ENCODE measurements at regions not wholly inside any gene's neighbourhood (a gene's known extent, or its start where the extent isn't known, plus 50 kb on each side); places are given as distances from the start of the nearest gene placed in this dataset.

DNA sequence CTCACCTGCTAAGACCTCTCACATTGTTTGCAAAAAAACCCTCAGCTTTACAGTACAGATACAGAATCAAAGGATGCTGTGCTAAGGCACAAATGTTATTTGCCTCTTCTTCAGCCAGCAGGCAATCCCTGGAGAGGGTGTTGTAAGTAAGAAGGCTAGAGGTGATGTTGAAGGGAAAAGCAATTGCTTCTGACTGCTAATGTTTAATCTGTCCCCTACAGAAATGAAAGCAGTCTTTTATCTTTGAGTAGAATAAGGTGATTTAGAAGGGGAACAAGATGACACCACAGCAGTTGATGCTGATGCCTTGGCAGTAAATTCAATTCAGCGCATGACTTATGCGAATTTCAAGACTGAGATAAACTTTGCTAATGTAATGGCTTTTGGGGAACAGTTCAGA lies 1064.8 kb upstream of the IGFBP7 start:
- DNase-seq, result no peak

- no peak for DNase-seq
Measured at GRCh38 chr4:58166490-58166889, 1056.3 kb upstream of the IGFBP7 start.

- peak; percentile 1 for DNase-seq
Measured at GRCh38 chr4:58163156-58163555, 1053.0 kb upstream of the IGFBP7 start.

DNA sequence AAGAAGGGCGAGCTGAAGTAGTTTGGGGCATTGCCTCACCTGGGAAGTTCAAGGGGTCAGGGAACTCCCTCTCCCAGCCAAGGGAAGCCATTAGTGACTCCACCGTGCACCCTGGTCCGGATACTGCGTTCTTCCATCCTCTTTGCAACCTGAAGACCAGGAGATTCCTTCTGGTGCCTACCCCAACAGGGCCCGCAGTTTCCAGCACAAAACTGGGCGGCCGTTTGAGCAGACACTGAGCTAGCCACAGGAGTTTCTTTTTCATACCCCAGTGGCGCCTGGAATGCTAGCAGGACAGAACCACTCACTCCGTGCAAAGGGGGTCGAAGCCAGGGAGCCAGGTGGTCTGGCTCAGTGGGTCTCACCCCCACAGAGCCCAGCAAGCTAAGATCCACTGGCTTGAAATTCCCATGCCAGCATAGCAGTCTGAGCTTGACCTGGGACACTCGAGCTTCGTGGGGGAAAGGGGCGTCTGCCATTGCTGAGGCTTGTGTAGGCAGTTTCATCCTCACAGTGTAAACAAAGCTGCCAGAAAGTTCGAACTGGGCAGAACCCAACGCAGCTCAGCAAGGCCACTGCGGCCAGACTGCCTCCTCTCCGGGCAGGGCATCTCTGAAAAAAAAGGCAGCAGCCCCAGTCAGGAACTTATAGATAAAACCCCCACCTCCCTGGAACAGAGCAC lies 1039.4 kb upstream of the IGFBP7 start:
- DNase-seq, result no peak

- no peak for DNase-seq
Measured at GRCh38 chr4:58144721-58145120, 1034.5 kb upstream of the IGFBP7 start.

- no peak for DNase-seq
Measured at GRCh38 chr4:58138786-58139668, 1028.8 kb upstream of the IGFBP7 start.

DNA sequence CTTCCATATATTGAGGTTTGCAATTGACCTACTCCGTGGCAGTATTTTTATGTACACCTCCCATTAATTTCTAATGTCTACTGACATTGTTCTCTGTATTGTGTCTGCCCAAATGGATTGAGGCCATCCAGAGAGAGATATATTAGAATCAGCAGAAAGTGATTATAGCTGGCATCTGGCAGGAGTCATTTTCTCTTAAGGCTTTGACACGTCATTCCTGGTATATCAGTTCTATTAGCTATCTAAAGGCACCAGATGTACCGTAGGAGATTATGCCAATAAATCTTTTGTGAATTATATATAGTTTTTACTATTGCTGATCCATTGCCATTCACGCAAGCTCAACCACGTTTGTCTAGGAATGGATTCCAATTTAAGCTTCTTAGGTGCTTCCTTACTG lies 1026.4 kb upstream of the IGFBP7 start:
- DNase-seq, result no peak

GRCh38 chr4:58127680-58128079 lies 1017.5 kb upstream of the IGFBP7 start:
- no peak for DNase-seq

DNA sequence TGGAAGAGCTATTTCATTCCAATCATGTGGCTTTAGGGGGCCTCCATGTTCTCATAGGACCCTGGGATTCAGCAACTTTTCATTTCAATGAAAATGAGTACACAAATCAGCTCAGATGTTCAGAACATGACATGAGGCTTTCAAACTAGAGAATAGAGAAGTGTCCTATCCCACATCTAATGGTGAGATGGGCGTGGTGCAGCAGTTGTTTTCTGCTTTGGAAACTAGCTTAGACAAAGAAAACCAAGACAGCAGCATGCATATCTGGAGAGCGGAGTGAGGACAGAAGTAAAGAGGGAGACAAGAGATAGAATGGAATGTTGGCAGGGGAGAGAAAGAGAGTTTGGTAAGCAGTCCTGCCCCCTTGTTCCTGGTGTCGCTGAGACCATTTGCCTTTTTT lies 1009.1 kb upstream of the IGFBP7 start:
- DNase-seq, result no peak

DNA sequence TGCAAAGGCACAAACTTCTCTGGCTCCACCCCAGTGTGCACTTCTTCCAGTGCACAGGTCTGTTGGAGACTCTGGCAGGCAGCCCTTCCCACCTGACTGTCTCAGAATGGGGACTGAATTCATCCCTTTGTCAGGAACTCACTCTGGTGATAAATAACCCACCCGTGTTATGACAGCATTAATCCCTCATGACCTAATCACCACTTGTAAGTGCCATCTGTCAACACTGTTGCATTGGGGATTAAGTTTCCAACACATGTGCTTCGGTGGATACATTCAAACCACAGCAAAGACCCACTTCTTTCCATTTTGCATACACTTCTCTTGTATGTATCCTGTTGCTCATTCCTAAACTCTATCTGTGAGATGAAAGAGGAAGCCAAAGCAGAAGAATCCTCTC lies 1002.9 kb upstream of the IGFBP7 start:
- no peak for DNase-seq

DNA sequence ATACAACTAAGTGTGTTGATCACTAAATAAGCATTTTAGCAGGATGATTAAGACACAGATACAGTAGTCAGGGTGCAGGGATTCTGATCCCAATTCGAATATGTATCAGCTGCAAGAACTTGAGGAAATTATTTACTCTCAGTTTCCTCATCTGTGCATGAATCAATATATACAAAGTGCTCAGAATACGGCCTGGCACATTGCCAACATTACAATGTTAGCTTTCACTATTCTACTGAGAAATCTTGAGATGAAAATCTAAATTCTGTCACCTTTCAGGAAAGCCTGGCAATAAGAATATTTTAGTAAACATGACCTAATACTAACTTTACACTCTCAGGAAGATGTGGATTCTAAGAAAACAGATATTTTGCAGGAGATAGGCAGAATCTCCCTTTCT lies 1001.6 kb upstream of the IGFBP7 start:
- DNase-seq, result no peak

- no peak for DNase-seq
Measured at GRCh38 chr4:58093352-58093751, 983.2 kb upstream of the IGFBP7 start.

GRCh38 chr4:58090539-58090938 lies 980.4 kb upstream of the IGFBP7 start:
- DNase-seq, result no peak

DNA sequence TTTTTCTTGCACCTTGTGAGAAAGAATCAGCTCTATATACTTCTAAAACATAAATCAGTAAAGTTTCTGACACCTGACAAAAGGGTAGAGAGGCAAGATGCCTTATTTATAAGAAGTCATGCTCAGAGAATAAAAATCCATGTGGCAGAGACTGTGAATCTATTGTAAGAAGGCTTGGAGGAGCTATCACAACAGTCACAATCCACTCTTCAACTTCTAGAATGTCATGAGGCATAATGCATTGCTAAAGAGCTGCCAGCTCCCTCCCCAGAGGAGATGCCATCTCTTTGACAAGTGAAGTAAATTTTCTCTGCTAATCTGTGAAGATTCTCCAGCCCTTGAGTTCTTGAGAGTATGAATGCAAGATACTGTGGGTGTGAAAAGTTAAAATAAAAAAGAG lies 971.2 kb upstream of the IGFBP7 start:
- DNase-seq, result no peak

GRCh38 chr4:58075724-58076123 lies 965.5 kb upstream of the IGFBP7 start:
- DNase-seq, result no peak

DNA sequence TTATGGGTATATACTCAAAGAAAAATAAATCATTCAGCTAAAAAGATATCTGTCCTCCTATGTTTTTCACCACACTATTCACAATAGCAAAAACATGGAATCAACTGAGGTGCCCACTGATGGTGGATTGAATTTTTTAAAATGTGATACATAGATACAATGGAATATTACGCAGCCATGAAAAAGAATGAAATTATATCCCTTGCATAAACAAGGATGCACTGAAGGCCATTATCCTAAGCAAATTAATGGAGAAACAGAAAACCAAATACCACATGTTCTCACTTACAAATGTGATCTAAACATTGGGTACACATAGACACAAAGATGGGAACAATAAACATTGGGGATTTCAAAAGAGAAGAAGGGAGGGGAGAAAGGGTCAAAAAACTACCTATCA lies 964.2 kb upstream of the IGFBP7 start:
- DNase-seq, result no peak

DNA sequence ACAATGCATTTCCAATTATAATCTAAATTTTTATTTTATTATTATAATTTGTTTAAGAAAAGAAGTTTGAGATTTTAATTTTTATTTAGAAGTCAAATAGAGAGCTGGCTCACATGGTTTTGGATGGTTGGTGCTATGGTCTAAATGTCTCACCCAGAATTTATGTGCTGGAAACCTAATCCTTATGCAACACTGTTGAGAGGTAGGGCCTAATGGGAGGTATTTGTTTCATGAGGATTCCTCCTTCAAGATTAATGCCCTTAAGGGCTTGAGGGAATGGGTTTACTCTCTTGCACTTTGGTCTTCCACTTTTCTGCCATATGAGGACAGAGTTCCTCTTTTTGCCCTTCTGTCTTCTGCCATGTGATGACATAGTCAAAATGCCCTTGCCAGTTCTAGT lies 960.5 kb upstream of the IGFBP7 start:
- no peak for DNase-seq

DNA sequence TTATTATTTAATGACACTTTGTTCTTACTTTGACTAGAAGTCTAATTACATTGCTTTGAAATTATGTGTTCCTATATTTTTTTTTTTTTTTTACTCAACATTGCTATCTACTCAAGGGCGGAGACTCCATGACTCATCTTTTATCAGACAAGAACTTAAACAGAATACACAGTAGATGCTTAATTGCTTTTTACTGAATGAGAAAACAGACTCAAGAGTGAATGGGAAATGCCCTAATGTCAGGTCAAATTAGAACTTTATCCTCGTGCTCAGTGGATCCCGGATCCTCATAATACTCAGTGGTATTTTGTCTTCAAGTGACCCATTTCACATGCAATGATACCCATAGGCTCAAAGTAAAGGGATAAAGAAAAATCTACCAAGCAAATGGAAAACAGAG lies 954.5 kb upstream of the IGFBP7 start:
- no peak for DNase-seq

DNA sequence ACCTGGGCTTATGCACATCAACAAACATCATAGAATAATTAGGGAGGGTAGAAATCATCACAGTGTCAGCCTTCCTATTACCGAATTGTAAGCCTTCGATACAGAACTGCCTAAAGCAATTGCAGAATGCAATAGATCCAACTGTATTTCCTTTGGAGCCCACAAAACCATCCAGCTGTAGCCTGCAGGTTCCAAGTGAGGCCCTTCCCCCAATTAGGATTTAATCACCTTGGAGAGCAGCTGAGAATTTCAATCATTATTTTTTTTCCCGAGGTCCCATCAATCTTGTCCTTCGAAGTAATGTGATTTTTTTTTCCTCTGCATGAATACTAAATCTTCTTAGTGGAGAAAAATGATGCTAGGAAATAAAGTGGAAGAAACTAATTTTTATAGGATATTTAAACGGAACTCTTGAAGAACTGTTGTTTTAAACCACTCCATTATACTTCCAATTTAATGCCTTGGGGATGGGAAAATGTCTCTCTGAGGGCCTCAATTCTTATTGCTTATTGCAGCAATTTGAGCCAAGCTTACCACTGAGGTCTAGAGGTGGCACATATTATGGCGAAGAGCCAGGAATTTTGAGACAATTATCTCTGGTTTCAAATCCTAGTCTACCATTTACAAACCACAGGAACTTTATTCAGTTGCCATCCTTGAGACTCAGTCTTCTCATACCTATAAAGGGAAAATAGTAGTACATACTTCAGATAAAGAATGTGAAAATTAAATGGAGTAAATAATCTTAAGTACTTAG lies 953.4 kb upstream of the IGFBP7 start:
- no peak for DNase-seq

GRCh38 chr4:58061967-58062366 lies 951.8 kb upstream of the IGFBP7 start:
- DNase-seq, result no peak

GRCh38 chr4:58050439-58050838 lies 940.3 kb upstream of the IGFBP7 start:
- no peak for DNase-seq

GRCh38 chr4:58048491-58048890 lies 938.3 kb upstream of the IGFBP7 start:
- DNase-seq, result no peak

- DNase-seq, result no peak
Measured at GRCh38 chr4:58042176-58042575, 932.0 kb upstream of the IGFBP7 start.

- no peak for DNase-seq
Measured at GRCh38 chr4:57993944-57994343, 883.8 kb upstream of the IGFBP7 start.

All from fibroblast of upper back skin (primary cell).